Spleen (tissue), 7 donors: ENCODE measurements at regions not wholly inside any gene's neighbourhood (a gene's known extent, or its start where the extent isn't known, plus 50 kb on each side); places are given as distances from the start of the nearest gene placed in this dataset.

Experiments used
- CTCF ChIP-seq, 11 experiments: fragments of 200-600 bp in 7 of 11; fragments of 450-650 bp in 4 of 11; sonication (generic) in 4 of 11; IDR thresholded peaks in 8 of 11; conservative IDR thresholded peaks in 3 of 11; 1 replicate in 7 of 11; 2 replicates in 4 of 11; pipeline versions ENCODE4 v1.4.0 to v1.8.0; 2016 to 2021; ENCODE audit warnings: antibody characterized with exemption in 11 of 11, inconsistent platforms in 4 of 11, mild to moderate bottlenecking in 1 of 11
- POLR2A ChIP-seq, 3 donors: fragments of 450-650 bp; IDR thresholded peaks; one replicate each; pipeline ENCODE4 v1.5.1; 2017; ENCODE audit warnings: antibody characterized with exemption in 3 of 3, mild to moderate bottlenecking in 1 of 3
- donor health status: DM: no; HTN: no; CAD: no; lungs with moderate emphysema.
- donor health status: DM: no; HTN: no; CAD: no.
- donor health status: DM: no; HTN: no; CAD: no.

GRCh38 chr2:129918604-129919003 is 60.9 kb upstream of the RAB6C start:
- no peak for TF ChIP-seq POLR2A (IDR thresholded peaks at IDR 0.05)
- TF ChIP-seq CTCF (IDR thresholded peaks at IDR 0.05 in 8 of 11, conservative IDR thresholded peaks at IDR 0.05 in 3 of 11) = no peak
